ENCODE measurements at regions not wholly inside any gene's neighbourhood (a gene's known extent, or its start where the extent isn't known, plus 50 kb on each side); places are given as distances from the start of the nearest gene placed in this dataset.

DNA sequence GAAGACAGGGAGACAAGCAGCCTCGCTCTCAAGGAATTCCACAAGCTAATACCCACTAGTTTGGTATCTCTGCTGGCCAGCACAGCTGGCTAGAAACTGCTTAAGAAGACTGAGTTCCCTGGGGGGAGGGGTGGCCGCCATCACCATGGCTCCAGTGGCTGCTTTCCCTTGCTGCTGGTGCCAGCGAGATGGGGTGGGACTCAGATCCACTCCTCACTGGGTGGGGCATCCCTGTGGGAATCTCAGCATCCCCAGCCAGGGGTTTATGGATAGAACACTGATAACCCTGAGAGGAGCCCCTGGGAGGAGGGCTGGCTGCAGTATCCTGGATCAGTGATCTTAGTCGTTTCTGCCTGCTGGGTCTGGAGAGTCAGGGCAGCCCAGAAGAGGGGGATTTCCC lies 170.6 kb upstream of the MDGA2 start:
- no peak for DNase-seq (ENCODE audit: low read depth)

DNA sequence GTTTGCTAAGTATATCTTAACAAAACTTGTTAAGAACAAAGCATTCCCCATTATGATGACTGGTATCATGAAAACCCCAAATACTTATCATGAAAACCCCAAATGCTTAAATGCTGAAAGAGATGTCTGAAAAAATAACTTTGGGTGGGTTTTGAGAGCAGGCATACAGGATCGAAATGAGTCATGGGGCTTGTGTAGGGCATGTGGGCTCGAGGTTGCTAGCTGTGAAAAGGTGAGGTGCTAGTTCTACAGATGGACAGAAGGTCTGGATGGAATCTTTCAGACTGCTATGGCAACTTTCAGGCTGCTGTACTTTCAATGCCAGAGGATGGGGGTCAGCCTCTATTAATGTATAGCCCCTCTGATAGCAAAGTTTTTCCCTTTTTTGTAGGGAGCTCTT lies 167.8 kb upstream of the MDGA2 start:
- DNase-seq (ENCODE audit: low read depth): no peak

DNA sequence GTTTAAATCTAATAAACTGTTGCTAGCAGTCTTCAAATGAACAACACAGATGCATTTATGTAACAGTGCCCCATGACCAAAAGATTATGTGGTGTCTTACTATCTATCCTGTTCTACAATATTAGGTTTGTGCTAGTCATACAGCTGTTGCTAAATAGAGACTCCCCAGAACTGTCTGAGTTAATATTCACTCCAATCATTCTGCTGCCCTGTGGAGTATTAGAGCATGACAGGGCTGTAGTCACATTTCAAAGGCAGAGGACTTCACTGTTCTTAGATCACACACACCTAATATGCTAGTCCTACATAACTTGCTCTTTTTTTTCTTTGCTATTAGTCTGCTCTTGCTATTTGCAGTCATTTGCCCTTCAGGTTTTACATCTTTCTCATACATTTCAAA lies 157.6 kb upstream of the MDGA2 start:
- no peak for DNase-seq (ENCODE audit: low read depth)

DNA sequence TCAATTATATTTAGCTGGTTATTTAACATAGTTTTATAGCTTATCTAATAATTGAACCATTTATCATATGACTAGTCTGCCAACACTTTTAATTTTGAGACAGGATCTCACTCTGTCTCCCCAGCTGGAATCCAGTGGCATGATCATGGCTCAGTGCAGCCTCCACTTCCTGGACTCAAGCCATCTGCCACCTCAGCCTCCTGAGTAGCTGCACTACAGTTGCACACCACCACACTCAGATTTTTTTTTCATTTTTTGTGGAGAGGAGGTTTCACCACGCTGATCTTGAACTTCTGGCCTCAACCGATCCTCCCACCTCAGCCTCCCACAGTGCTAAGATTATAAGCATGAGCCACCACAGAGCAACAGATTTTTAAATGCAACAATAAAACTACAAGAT lies 151.4 kb upstream of the MDGA2 start:
- no peak for DNase-seq (ENCODE audit: low read depth)

DNA sequence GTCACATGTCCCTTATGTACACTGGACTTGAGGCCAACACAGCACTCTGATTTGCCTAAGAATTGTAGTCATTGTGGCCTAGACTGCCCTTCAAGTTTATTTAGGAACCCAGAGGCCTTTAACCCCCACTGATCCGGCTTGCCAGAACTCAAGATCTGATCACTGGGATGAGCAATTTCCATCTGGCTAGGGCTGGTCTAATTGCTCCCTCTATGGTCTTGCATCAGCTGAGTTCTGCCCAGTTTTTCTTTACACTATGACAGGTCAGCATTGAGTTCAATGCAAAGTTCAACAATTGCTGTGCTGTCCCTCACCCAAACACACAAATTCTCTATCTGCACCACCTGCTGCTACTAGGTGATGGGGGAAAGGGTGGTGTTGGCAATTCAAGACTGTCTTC lies 146.9 kb upstream of the MDGA2 start:
- DNase-seq (ENCODE audit: low read depth): no peak

DNA sequence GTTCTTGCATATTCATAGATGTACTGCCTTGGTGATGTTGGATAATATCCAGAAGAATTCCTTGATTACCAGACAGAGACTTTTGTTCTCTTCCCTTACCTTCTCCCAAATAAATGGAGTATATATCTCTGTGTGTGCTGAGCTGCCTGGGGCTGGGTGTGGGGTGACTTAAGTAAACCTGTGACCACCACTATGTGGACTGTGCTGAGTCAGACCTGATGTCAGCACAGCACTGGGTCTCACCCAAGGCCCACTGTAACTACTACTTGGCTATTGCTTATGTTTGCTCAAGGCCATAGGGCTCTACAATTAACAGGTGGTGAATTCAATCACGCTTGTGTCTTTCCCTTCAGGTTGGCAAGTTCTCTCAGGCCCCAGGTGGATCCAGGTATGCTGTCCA lies 145.7 kb upstream of the MDGA2 start:
- no peak for DNase-seq (ENCODE audit: low read depth)

DNA sequence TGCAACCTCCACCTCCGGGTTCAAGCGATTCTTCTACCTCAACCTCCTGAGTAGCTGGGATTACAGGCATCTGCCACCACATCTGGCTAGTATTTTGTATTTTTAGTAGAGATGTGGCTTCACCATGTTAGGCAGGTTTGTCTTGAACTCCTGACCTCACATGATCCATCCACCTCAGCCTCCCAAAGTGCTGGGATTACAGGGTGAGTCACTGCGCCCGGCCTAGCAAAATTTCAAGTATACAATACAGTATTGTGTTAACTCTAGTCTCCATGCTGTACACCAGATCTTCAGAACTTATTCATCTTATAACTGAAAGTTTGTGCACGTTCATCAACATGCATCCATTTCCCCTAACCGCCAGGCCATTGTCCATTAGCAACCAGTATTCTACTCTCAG lies 115.1 kb upstream of the MDGA2 start:
- no peak for DNase-seq (ENCODE audit: low read depth)

DNA sequence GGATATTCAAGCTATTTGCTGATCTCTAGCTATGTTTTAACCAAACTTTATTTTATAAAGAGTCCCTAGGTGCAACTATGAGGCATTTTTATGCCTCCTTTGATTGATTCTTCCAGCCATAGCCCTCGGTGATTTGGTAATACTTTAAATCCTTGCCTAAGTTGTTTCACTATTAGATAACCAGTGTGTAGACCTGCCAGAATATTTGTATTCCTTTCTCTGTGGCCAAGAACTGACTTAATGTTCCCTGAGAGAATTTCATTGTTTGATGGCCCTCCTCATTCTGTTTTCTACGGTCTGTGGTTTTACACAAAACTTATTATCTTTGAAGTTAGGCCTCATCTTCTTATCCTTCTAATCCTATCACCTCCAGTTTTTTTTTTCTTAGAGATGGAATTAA lies 109.7 kb upstream of the MDGA2 start:
- no peak for DNase-seq (ENCODE audit: low read depth)

DNA sequence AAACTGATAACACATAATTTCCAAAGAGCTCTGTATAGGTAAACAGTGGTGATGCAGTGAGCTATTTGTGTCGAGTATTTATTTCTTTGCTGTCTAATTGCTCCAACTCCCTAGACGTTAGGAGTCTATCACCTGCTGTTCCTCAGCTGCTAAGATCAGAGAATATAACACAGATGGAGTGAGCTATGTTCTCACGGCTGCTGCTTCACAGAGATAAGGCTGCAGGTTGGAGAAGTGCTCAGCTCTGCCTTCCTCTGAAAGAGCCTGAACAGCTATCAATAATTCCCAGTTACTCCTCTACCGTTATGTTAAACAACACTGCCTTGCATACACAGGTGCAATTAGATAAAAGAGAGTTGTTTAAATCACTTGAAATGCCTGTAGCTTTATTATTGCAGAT lies 103.2 kb upstream of the MDGA2 start:
- no peak for DNase-seq (ENCODE audit: low read depth)

DNA sequence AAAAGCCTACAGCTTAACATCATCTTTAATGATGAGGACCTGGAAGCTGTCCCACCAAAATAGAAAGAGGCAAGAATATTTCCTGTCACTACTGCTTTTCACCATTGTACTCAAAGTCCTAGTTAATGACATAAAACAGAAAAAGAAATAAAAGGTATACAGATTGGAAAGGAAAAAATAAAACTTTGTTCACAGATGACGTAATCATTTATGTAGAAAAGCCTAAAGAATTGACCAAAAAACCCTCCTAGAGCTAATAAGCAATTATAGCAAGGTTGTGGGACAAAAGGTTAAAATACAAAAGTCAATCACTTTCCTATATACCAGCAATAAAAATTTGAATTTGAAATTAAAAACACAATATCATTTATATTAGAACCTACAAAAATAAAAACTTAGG lies 97.2 kb upstream of the MDGA2 start:
- no peak for DNase-seq (ENCODE audit: low read depth)

DNA sequence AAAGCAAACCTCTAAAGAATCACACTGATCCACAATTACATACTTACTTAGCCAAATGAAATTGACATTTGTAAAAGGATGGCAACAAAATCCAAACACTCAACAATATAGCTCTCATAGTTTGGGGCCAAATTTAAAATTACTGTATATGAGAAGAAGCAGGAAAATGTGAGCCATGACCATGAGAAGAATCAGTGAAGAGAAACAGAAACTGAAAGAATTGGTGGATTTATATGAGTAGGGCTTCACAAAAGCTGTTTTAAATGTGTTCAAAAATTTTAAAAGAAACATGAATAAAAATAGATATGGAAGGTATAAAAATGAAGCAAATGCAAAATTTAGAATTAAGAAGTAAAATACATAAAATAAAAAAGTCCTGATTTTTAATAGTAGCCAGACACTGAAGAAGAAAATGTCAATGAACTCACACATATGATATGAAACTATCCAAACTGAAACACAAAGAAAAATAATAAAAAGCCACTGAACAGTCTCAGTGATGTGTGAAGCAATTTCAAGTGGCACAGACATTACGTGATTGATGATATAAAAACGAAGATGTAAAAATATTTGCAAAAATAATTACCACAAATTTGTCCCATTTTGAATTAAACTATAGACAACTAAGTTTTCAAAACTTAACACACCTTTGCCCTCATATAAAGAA lies 87.9 kb upstream of the MDGA2 start:
- DNase-seq (ENCODE audit: low read depth): no peak

DNA sequence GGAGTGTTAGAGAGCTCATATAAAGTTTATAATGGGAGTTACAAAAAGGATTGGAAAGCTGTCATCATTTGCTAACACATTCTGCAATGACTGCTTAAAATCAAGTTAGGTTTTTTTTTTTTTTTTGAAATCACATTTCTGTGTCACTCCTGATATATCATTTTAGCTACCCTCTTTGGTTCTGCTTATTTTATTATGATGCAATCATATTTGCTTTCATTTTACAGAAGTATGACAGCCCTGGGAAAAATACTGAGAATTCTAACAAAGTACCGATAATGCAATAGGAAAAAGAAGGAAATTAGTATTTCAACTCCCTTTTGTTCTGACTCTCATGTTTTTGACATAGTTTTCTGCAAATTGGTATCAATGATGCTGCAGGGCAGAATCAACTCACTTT lies 71.6 kb upstream of the MDGA2 start:
- no peak for DNase-seq (ENCODE audit: low read depth)

DNA sequence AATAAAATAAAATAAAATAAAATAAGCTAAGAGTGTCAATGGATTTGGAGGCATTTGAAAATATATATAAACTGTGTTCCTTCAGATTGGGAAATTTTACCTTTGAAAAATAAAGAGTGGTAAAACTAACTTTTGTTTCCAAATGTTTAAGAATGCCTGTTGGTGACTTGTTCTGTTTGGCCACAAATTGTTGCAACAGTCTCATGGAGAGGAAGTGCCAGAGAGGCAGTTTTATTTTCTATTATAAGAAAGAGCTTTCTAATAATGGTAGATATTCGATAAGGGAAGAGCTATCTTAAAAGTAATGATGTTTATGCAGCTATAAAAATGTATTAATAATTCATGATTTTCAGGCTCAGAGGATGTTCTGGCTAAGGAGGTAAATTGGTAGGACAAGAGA lies 68.8 kb upstream of the MDGA2 start:
- DNase-seq (ENCODE audit: low read depth): no peak

DNA sequence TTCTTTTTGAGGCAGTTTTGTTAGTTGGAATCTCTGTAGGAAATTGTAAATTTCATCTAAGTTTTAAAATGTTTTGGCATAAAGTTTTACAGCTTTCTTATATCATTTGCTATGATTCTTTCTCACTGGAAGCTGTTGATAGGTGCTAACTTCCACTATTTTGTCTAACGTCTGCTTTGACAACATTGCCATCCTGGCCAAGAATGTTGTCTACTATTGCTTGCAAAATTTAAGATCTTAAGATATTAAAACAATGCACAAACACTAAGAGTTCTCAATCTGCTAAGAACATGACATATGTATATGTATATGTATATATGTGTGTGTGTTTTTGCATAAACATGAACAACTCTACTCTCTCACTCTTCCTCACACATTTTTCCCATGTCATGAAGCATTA lies 64.1 kb upstream of the MDGA2 start:
- no peak for DNase-seq (ENCODE audit: low read depth)

DNA sequence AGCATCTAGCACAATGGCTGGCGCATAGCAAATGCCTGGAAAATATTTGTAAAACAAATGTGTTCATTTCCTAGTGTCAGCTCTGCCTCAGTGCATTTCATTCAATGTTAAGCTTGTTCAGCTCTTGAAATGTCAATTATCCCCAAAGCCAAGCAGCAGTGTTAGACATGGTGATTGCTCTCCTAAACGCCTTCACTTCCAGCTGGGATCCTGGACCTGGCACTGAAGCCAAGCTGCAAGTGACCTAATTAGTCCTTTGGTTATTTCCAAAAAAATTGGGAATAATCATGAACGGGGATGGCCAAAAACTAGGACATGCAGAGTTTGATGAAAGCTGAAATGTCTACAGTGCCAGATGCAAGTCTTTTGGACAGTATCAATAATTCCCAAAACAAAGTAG lies 54.9 kb upstream of the MDGA2 start:
- DNase-seq (ENCODE audit: low read depth): no peak
